ENCODE measurements at regions not wholly inside any gene's neighbourhood (a gene's known extent, or its start where the extent isn't known, plus 50 kb on each side); places are given as distances from the start of the nearest gene placed in this dataset.

DNA sequence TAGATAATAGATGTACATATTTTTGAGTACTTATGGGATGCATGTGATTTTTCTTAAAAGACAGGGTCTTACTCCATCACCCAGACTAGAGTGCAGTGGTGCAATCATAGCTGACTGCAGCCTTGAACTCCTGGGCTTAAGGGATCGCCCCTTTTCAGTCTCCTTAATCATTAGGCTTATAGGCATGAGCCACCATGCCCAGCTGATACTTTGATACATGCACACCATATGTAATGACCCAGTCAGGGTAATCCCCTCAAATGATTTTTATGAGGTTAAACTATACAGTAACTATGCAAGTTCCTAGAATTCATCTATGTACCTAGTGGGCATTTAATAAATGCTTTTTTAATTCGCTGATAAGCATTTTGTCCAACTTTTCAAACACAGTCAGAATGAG is 292.3 kb downstream of the DTWD2 start:
- TF ChIP-seq, protein P1, sequence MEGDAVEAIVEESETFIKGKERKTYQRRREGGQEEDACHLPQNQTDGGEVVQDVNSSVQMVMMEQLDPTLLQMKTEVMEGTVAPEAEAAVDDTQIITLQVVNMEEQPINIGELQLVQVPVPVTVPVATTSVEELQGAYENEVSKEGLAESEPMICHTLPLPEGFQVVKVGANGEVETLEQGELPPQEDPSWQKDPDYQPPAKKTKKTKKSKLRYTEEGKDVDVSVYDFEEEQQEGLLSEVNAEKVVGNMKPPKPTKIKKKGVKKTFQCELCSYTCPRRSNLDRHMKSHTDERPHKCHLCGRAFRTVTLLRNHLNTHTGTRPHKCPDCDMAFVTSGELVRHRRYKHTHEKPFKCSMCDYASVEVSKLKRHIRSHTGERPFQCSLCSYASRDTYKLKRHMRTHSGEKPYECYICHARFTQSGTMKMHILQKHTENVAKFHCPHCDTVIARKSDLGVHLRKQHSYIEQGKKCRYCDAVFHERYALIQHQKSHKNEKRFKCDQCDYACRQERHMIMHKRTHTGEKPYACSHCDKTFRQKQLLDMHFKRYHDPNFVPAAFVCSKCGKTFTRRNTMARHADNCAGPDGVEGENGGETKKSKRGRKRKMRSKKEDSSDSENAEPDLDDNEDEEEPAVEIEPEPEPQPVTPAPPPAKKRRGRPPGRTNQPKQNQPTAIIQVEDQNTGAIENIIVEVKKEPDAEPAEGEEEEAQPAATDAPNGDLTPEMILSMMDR (IDR thresholded peaks at IDR 0.05) = no peak
- intact Hi-C loops (cut with micrococcal nuclease) = no loop called here
- Mint-ChIP-seq H3K4me1 (ENCODE audit: low read depth) (no peaks in the 10 kb centered on the region), H3K36me3 (ENCODE audit: low read depth) (no peaks in the 10 kb centered on the region), H3K4me3 (no peak overlapping the region), H3K9me3 (no peaks in the 10 kb centered on the region), H3K27ac (no peak overlapping the region), H3K27me3 (no peaks in the 10 kb centered on the region)
- ATAC-seq (no peak), DNase-seq (no peak)
- CTCF ChIA-PET = no interaction called here
- POLR2A ChIA-PET = no interaction called here

DNA sequence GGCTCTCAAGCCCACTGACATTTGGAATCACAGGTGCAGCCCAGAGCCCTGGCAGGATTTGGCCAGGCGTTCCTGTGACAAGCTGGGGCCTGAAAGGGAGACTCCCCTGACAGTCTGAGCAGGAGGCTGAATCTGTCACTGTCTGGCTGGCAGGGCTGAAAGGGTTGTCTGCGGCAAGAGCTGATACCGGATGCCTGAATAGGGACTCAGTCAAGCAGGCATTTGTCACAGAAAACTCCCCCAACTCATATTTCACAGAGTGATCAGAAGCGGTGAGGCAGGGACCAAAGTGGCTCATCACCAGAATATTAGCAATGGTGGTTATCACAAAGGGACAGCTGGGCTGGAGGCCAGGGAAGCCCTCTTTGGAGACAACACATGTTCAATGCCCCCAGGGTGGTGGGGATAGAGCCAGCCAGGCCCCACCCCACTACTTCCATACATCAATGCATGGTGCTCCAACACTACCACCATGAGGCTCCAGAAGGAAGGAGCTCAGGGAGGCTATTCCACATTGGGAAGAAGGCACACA is 295.5 kb downstream of the DTWD2 start:
- ChIA-PET CTCF (no interaction called here), POLR2A (no interaction called here)
- H3K27me3 Mint-ChIP-seq = no peaks in the 10 kb centered on the region
- no peaks in the 10 kb centered on the region for H3K4me1 Mint-ChIP-seq (ENCODE audit: low read depth)
- H3K9me3 Mint-ChIP-seq = no peaks in the 10 kb centered on the region
- no peaks in the 10 kb centered on the region for H3K36me3 Mint-ChIP-seq (ENCODE audit: low read depth)
- H3K4me3 Mint-ChIP-seq = no peak overlapping the region
- ATAC-seq = no peak
- H3K27ac Mint-ChIP-seq = no peak overlapping the region
- DNase-seq = no peak
- intact Hi-C loops (cut with micrococcal nuclease) = no loop called here
- TF ChIP-seq, protein P1 (IDR thresholded peaks at IDR 0.05) = no peak

DNA sequence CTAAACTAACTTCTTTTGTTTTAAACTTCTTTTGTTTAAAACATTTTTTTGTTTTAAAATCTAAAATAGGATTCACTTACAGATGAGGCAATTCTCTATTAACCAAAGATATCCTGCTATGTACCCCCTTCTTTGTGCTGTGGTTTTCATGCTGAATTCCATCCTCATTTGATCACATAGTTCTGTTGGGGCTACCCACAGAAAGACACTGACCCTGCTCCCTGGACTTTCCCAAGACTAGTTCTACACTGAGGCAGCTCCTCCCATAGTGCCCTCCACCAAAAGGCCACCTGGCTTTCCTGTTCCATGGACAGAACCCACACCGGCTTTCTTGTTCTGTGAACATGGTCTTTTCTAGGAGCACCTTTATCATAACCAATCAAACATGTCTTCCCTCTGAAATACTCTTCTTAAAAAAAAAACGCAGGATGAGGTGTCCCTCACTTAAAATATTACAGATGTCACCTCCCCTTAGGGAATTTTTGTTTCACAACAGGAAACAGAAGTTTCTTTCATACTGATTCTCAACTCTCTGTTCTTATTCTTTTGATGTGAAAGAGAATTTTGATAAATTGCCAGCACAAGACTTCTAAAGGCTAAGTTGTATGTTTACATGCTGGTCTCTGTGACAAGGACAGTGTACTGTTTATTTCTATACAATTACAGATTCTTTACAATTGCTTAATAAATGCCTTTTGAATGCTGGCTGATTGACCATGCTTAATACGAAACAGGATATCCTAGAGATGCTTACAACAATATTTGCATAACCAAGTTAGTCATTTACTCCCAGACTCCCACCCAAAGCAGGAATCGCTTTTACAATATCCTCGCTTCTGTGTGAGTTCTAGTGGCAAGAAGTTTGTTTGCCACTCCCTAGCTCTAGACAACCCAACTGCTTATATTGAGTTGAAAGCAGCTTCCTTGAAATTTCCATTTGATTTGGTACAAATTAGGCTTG is 300.4 kb downstream of the DTWD2 start:
- H3K4me3 Mint-ChIP-seq = no peak overlapping the region
- H3K27ac Mint-ChIP-seq = no peak overlapping the region
- H3K27me3 Mint-ChIP-seq = peaks cover 1% of the 10 kb centered on the region
- ChIA-PET POLR2A (no interaction called here), CTCF (interaction anchor here (1.9 kb wide), 1 partner anchor 13 kb away, joined by 5 read pairs; no protein-coding TSS in a partner anchor)
- intact Hi-C loops (cut with micrococcal nuclease) = no loop called here
- no peaks in the 10 kb centered on the region for H3K4me1 Mint-ChIP-seq (ENCODE audit: low read depth)
- H3K36me3 Mint-ChIP-seq (ENCODE audit: low read depth) = no peaks in the 10 kb centered on the region
- no peaks in the 10 kb centered on the region for H3K9me3 Mint-ChIP-seq
- TF ChIP-seq, protein P1 (IDR thresholded peaks at IDR 0.05) = no peak
- DNase-seq = no peak
- ATAC-seq = no peak

DNA sequence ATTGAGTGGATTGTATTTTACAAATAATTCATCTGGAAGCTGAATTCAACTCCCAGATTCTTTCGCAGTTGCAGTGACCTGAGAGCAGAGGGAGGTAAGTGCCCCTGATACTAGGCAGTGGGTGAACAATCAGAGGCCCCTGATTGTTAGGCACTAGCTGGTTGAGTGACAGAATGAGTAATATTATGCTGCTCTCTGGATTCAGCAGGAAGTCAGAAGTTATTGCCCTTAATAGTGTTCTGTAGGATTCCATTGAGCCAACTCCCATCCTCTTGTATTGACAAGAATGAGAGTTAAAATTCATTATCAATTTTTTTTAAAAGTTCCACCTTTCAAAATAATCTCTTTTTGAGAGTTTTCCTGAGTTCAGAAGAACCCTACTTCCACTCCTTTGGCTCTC is 301.2 kb downstream of the DTWD2 start:
- ATAC-seq (no peak), DNase-seq (no peak)
- no peaks in the 10 kb centered on the region for H3K9me3 Mint-ChIP-seq
- CTCF ChIA-PET = interaction anchor here (0.5 to 1.9 kb wide), 2 partner anchors 14 to 742 kb away, joined by 4 to 5 read pairs; no protein-coding TSS in a partner anchor
- H3K36me3 Mint-ChIP-seq (ENCODE audit: low read depth) = no peaks in the 10 kb centered on the region
- H3K4me1 Mint-ChIP-seq (ENCODE audit: low read depth) = no peaks in the 10 kb centered on the region
- no peak overlapping the region for H3K4me3 Mint-ChIP-seq
- POLR2A ChIA-PET = no interaction called here
- H3K27ac Mint-ChIP-seq = no peak overlapping the region
- H3K27me3 Mint-ChIP-seq = peaks cover 1% of the 10 kb centered on the region
- intact Hi-C loops (cut with micrococcal nuclease) = no loop called here
- TF ChIP-seq, protein P1 (IDR thresholded peaks at IDR 0.05) = no peak

DNA sequence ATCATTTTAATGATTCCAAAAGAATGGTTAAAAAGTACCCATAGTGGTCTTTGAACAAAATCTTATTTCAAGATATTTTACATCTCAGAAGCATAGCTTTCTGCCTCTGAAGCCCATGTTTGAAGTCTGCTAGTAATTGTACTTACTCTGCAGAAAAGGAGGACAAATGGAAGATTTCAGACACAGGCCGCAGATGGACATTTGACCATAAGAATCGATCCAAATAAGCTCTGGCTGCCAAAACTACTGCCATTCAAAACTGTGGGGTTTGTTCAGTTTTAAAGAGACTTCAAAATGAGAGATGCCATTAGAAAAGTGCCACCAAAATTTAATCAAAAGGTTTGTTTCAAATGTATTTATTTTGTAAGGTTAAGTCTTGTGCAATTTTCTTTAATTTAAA is 306.7 kb downstream of the DTWD2 start:
- intact Hi-C loops (cut with micrococcal nuclease) = no loop called here
- no peak for ATAC-seq
- no peaks in the 10 kb centered on the region for H3K36me3 Mint-ChIP-seq (ENCODE audit: low read depth)
- TF ChIP-seq, protein P1 (IDR thresholded peaks at IDR 0.05) = no peak
- ChIA-PET CTCF (no interaction called here), POLR2A (no interaction called here)
- no peak for DNase-seq
- H3K9me3 Mint-ChIP-seq = no peaks in the 10 kb centered on the region
- H3K4me1 Mint-ChIP-seq (ENCODE audit: low read depth) = no peaks in the 10 kb centered on the region
- H3K27me3 Mint-ChIP-seq = peaks cover 1% of the 10 kb centered on the region
- H3K27ac Mint-ChIP-seq = no peak overlapping the region
- no peak overlapping the region for H3K4me3 Mint-ChIP-seq
